H9 (cell line): ENCODE measurements at regions not wholly inside any gene's neighbourhood (a gene's known extent, or its start where the extent isn't known, plus 50 kb on each side); places are given as distances from the start of the nearest gene placed in this dataset.

Experiments
- DNase-seq: peaks from one replicate; pipeline ENCODE4 v3.0.0-alpha.2; 2017
- H2AFZ ChIP-seq: one replicate; pipeline ENCODE4 v1.6.1; 2013; ENCODE audit warnings: mild to moderate bottlenecking, low read length, control low read depth, moderate library complexity
- H2AK5ac ChIP-seq: 2 replicates; pipeline ENCODE4 v1.6.1; 2013; ENCODE audit warnings: low read length, control low read depth, mixed read lengths; ENCODE audit not compliant: insufficient read length
- H2BK120ac ChIP-seq: one replicate; pipeline ENCODE4 v1.6.1; 2013; ENCODE audit warnings: low read depth, mild to moderate bottlenecking, low read length, control low read depth, inconsistent platforms; ENCODE audit not compliant: poor library complexity, severe bottlenecking
- H2BK12ac ChIP-seq: 2 replicates; pipeline ENCODE4 v1.6.1; 2013; ENCODE audit warnings: low read length, control low read depth, mixed read lengths, low read depth; ENCODE audit not compliant: insufficient read length
- H2BK15ac ChIP-seq: 2 replicates; pipeline ENCODE4 v1.6.1; 2013; ENCODE audit warnings: low read depth, low read length, control low read depth
- H2BK20ac ChIP-seq: one replicate; pipeline ENCODE4 v1.6.1; 2013; ENCODE audit warnings: low read depth, mild to moderate bottlenecking, low read length, control low read depth, inconsistent platforms; ENCODE audit not compliant: poor library complexity, severe bottlenecking
- H2BK5ac ChIP-seq: 2 replicates; pipeline ENCODE4 v1.6.1; 2013; ENCODE audit warnings: low read length, control low read depth, mixed read lengths; ENCODE audit not compliant: insufficient read length
- H3K14ac ChIP-seq: 2 replicates; pipeline ENCODE4 v1.6.1; 2013; ENCODE audit warnings: low read length, control low read depth; ENCODE audit not compliant: insufficient read depth
- H3K18ac ChIP-seq: 2 replicates; pipeline ENCODE4 v1.6.1; 2013; ENCODE audit warnings: low read depth, mild to moderate bottlenecking, mixed read lengths, low read length, control low read depth; ENCODE audit not compliant: insufficient read length
- H3K23ac ChIP-seq: 2 replicates; pipeline ENCODE4 v1.6.1; 2013; ENCODE audit warnings: low read length, control low read depth, mixed read lengths, low read depth; ENCODE audit not compliant: insufficient read length
- H3K23me2 ChIP-seq: 2 replicates; pipeline ENCODE4 v1.6.1; 2013; ENCODE audit warnings: low read depth, mild to moderate bottlenecking, mixed read lengths, low read length, control low read depth; ENCODE audit not compliant: insufficient read length, poor library complexity, severe bottlenecking
- H3K27ac ChIP-seq: 2 replicates; pipeline ENCODE4 v1.5.1; 2013; ENCODE audit warnings: low read length, control low read depth, mixed read lengths, low read depth; ENCODE audit not compliant: insufficient read length
- H3K27me3 ChIP-seq: 2 replicates; pipeline ENCODE4 v1.6.1; 2013; ENCODE audit warnings: low read length, control low read depth, inconsistent platforms; ENCODE audit not compliant: insufficient read depth
- H3K4ac ChIP-seq: 2 replicates; pipeline ENCODE4 v1.6.1; 2013; ENCODE audit warnings: low read depth, mild to moderate bottlenecking, control low read depth, inconsistent platforms, low read length, moderate library complexity
- H3K4me1 ChIP-seq: 2 replicates; pipeline ENCODE4 v1.6.1; 2013; ENCODE audit warnings: low read length, control low read depth, inconsistent platforms; ENCODE audit not compliant: insufficient read depth
- H3K4me2 ChIP-seq: 2 replicates; pipeline ENCODE4 v1.6.1; 2013; ENCODE audit warnings: low read length, control low read depth, mixed read lengths; ENCODE audit not compliant: insufficient read length, insufficient read depth
- H3K56ac ChIP-seq: 2 replicates; pipeline ENCODE4 v1.6.1; 2013; ENCODE audit warnings: low read depth, mild to moderate bottlenecking, mixed read lengths, low read length, control low read depth; ENCODE audit not compliant: insufficient read length
- H3K79me1 ChIP-seq: 2 replicates; pipeline ENCODE4 v1.6.1; 2013; ENCODE audit warnings: low read depth, mild to moderate bottlenecking, moderate library complexity, low read length, control low read depth, inconsistent platforms; ENCODE audit not compliant: insufficient read depth, poor library complexity, severe bottlenecking
- H3K79me2 ChIP-seq: 2 replicates; pipeline ENCODE4 v1.6.1; 2013; ENCODE audit warnings: low read length, control low read depth, inconsistent platforms; ENCODE audit not compliant: insufficient read depth
- H3K9ac ChIP-seq: 2 replicates; pipeline ENCODE4 v1.6.1; 2013; ENCODE audit warnings: low read length, control low read depth, mixed read lengths; ENCODE audit not compliant: insufficient read length; ENCODE audit errors: extremely low read depth
- H3K9me3 ChIP-seq: one replicate; pipeline ENCODE4 v1.6.1; 2013; ENCODE audit warnings: low read depth, low read length, inconsistent platforms; ENCODE audit not compliant: control insufficient read depth
- H3T11ph ChIP-seq: one replicate; pipeline ENCODE4 v1.6.1; 2013; ENCODE audit warnings: mild to moderate bottlenecking, low read length, control low read depth, inconsistent platforms
- H4K20me1 ChIP-seq: one replicate; pipeline ENCODE4 v1.6.1; 2013; ENCODE audit not compliant: control insufficient read depth, insufficient read length, insufficient read depth
- H4K5ac ChIP-seq: 2 replicates; pipeline ENCODE4 v1.6.1; 2013; ENCODE audit warnings: low read depth, mild to moderate bottlenecking, mixed read lengths, low read length, control low read depth; ENCODE audit not compliant: insufficient read length
- H4K8ac ChIP-seq: replicated peaks from 2 replicates; pipeline ENCODE4 v1.6.1; 2013; ENCODE audit warnings: low read length, control low read depth, mixed read lengths, low read depth; ENCODE audit not compliant: insufficient read length
- H4K91ac ChIP-seq: 2 replicates; pipeline ENCODE4 v1.6.1; 2013; ENCODE audit warnings: low read depth, mild to moderate bottlenecking, moderate library complexity, mixed read lengths, low read length, control low read depth; ENCODE audit not compliant: insufficient read length
- H3K27ac Mint-ChIP-seq, 3 experiments: 2 replicates in 2 of 3; 3 replicates in 1 of 3; pipeline ENCODE4 v1.8.0; 2020 to 2021; ENCODE audit warnings: mixed read lengths in 3 of 3, mild to moderate bottlenecking in 1 of 3, moderate library complexity in 1 of 3
- H3K27me3 Mint-ChIP-seq: 2 replicates; pipeline ENCODE4 v1.8.0; 2021; ENCODE audit warnings: low read depth, mild to moderate bottlenecking, moderate library complexity, mixed read lengths
- H3K36me3 Mint-ChIP-seq, 3 experiments: 2 replicates in 2 of 3; 3 replicates in 1 of 3; pipeline ENCODE4 v1.8.0; 2020 to 2021; ENCODE audit warnings: low read depth in 3 of 3, mixed read lengths in 3 of 3; ENCODE audit not compliant: insufficient read depth in 1 of 3
- H3K4me1 Mint-ChIP-seq, 2 experiments: 2 replicates each; pipeline ENCODE4 v1.8.0; 2020; ENCODE audit warnings: mixed read lengths in 2 of 2
- H3K4me3 Mint-ChIP-seq, 2 experiments: 2 replicates in 1 of 2; 3 replicates in 1 of 2; pipeline ENCODE4 v1.8.0; 2020 to 2021; ENCODE audit warnings: mild to moderate bottlenecking in 2 of 2, mixed read lengths in 2 of 2, moderate library complexity in 1 of 2
- H3K9me3 Mint-ChIP-seq, 2 experiments: 2 replicates in 1 of 2; 3 replicates in 1 of 2; pipeline ENCODE4 v1.8.0; 2020; ENCODE audit warnings: mild to moderate bottlenecking in 2 of 2, mixed read lengths in 2 of 2, moderate library complexity in 1 of 2
- CTCF ChIP-seq: fragments of 200-600 bp; sonication (generic); conservative IDR thresholded peaks from 3 replicates; pipeline ENCODE4 v1.8.0; 2021; ENCODE audit warnings: antibody characterized with exemption, mild to moderate bottlenecking
- WGBS: extraction: QIAGEN DNeasy Blood & Tissue Kit; methylation state at CpG from one replicate; pipeline ENCODE4 v1.1.7; 2013; ENCODE audit warnings: missing lambda C conversion rate, low lambda C conversion rate, mixed read lengths; ENCODE audit not compliant: insufficient read length; ENCODE audit errors: extremely low coverage; 5-methylcytosine and 5-hydroxymethylcytosine counted together

GRCh38 chr3:148068466-148068865, 629.2 kb upstream of the AGTR1 start:
- Mint-ChIP-seq H3K9me3 (no peaks in the 10 kb centered on the region), H3K27ac (no peak overlapping the region), H3K36me3 (no peaks in the 10 kb centered on the region), H3K4me3 (no peak overlapping the region), H3K4me1 (no peaks in the 10 kb centered on the region), H3K27me3 (no peaks in the 10 kb centered on the region)
- Histone ChIP-seq H3T11ph (no peak overlapping the region), H3K27me3 (no peaks in the 10 kb centered on the region), H3K27ac (no peak overlapping the region), H2BK15ac (no peak overlapping the region), H3K18ac (no peak overlapping the region), H4K20me1 (no peaks in the 10 kb centered on the region), H3K23ac (no peak overlapping the region), H3K4me2 (no peak overlapping the region), H2AFZ (no peak overlapping the region), H4K91ac (no peak overlapping the region), H3K4ac (no peak overlapping the region), H2BK20ac (no peak overlapping the region), H4K8ac (no peak overlapping the region), H3K9me3 (no peaks in the 10 kb centered on the region), H3K4me1 (no peaks in the 10 kb centered on the region), H2AK5ac (no peak overlapping the region), H3K9ac (no peak overlapping the region), H2BK12ac (no peak overlapping the region), H2BK5ac (no peak overlapping the region), H4K5ac (no peak overlapping the region), H3K79me2 (no peaks in the 10 kb centered on the region), H3K56ac (no peak overlapping the region), H3K14ac (no peak overlapping the region), H2BK120ac (no peak overlapping the region), H3K79me1 (no peaks in the 10 kb centered on the region), H3K23me2 (no peaks in the 10 kb centered on the region)
- TF ChIP-seq CTCF = no peak
- no peak for DNase-seq
- WGBS = no CpG with 5 or more reads among the region's 1 CpG
